ENCODE measurements at regions not wholly inside any gene's neighbourhood (a gene's known extent, or its start where the extent isn't known, plus 50 kb on each side); places are given as distances from the start of the nearest gene placed in this dataset.

GRCh38 chr13:50123515-50123861 is 108.2 kb downstream of the KCNRG start:
- no peak for ATAC-seq
- TF ChIP-seq PPARA (CRISPR knock-in tag; IDR thresholded peaks at IDR 0.05; ENCODE audit: borderline replicate concordance), result no peak
- TF ChIP-seq CSDC2 (CRISPR knock-in tag; IDR thresholded peaks at IDR 0.05), result no peak
- TF ChIP-seq BACH2 (CRISPR knock-in tag; IDR thresholded peaks at IDR 0.05; ENCODE audit: borderline replicate concordance), result no peak
- TF ChIP-seq ZNF8 (CRISPR knock-in tag; IDR thresholded peaks at IDR 0.05), result no peak
- no peak for TF ChIP-seq SNAI2 (CRISPR knock-in tag; IDR thresholded peaks at IDR 0.05)
- no peak for TF ChIP-seq ZNF565 (CRISPR knock-in tag; conservative IDR thresholded peaks at IDR 0.05; ENCODE audit: low read depth)
- no peak for TF ChIP-seq RARB (CRISPR knock-in tag; IDR thresholded peaks at IDR 0.05)
- no peak for TF ChIP-seq ZC3H10 (CRISPR knock-in tag; IDR thresholded peaks at IDR 0.05)
- TF ChIP-seq PATZ1 (CRISPR knock-in tag; IDR thresholded peaks at IDR 0.05; ENCODE audit: borderline replicate concordance), result no peak
- TF ChIP-seq ISL1 (CRISPR knock-in tag; IDR thresholded peaks at IDR 0.05), result no peak
- no peak for TF ChIP-seq ZFP3 (CRISPR knock-in tag; IDR thresholded peaks at IDR 0.05)
- no peak for TF ChIP-seq OSR1 (CRISPR knock-in tag; IDR thresholded peaks at IDR 0.05)
- no peak for TF ChIP-seq ARNTL (CRISPR knock-in tag; IDR thresholded peaks at IDR 0.05; ENCODE audit: borderline replicate concordance, low read depth)

- peak; percentile 80 for ATAC-seq
- 0 out of 2 replicates have a peak, but pooled peaks have one; percentile 63 for TF ChIP-seq CSDC2 (CRISPR knock-in tag; IDR thresholded peaks at IDR 0.05)
- TF ChIP-seq PATZ1 (CRISPR knock-in tag; IDR thresholded peaks at IDR 0.05; ENCODE audit: borderline replicate concordance), result peak; percentile 98
- TF ChIP-seq ZNF565 (CRISPR knock-in tag; conservative IDR thresholded peaks at IDR 0.05; ENCODE audit: low read depth), result 0 out of 2 replicates have a peak, but pooled peaks have one; percentile 66
- no peak for TF ChIP-seq ZNF70 (CRISPR knock-in tag; IDR thresholded peaks at IDR 0.05)
- peak; percentile 63; the same call in 1 of the 2 replicates for TF ChIP-seq ZFP3 (CRISPR knock-in tag; IDR thresholded peaks at IDR 0.05)
- no peak for TF ChIP-seq SNAI2 (CRISPR knock-in tag; IDR thresholded peaks at IDR 0.05)
- TF ChIP-seq ZFP30 (CRISPR knock-in tag; IDR thresholded peaks at IDR 0.05), result peak; percentile 47; the same call in 1 of the 2 replicates
- TF ChIP-seq TSHZ2 (CRISPR knock-in tag; IDR thresholded peaks at IDR 0.05), result peak; percentile 76
Measured at GRCh38 chr13:50123862-50124535, 108.8 kb downstream of the KCNRG start.

- TF ChIP-seq TSHZ2 (CRISPR knock-in tag; IDR thresholded peaks at IDR 0.05), result no peak
- TF ChIP-seq ZFP3 (CRISPR knock-in tag; IDR thresholded peaks at IDR 0.05), result 0 out of 2 replicates have a peak, but pooled peaks have one; percentile 21
- ATAC-seq, result peak; percentile 65
Measured at GRCh38 chr13:50124536-50125303, 109.5 kb downstream of the KCNRG start.

GRCh38 chr13:50125304-50125553 is 110.0 kb downstream of the KCNRG start:
- TF ChIP-seq BACH2 (CRISPR knock-in tag; IDR thresholded peaks at IDR 0.05; ENCODE audit: borderline replicate concordance) (no peak), ARNTL (CRISPR knock-in tag; IDR thresholded peaks at IDR 0.05; ENCODE audit: borderline replicate concordance, low read depth) (no peak), OSR1 (CRISPR knock-in tag; IDR thresholded peaks at IDR 0.05) (no peak)
- no peak for ATAC-seq

Measured in SK-N-SH treated with all-trans-retinoic acid at 6 μM for 48 hours (cell line).